AG09319 (cell line): ENCODE measurements at regions not wholly inside any gene's neighbourhood (a gene's known extent, or its start where the extent isn't known, plus 50 kb on each side); places are given as distances from the start of the nearest gene placed in this dataset.
"Not testable (repeated sequence)": the region's sequence is repeated elsewhere in the genome, so short reads cannot be mapped to it uniquely, and the experiment has no call there.

Experiments
- DNase-seq: peaks from one replicate; pipeline ENCODE4 v3.0.0-alpha.2; 2010; ENCODE audit warnings: low read depth; ENCODE audit errors: extremely low read depth
- TF ChIP-seq, protein P1 (sequence below): IDR thresholded peaks from 2 replicates; pipeline ENCODE4 v1.5.1; 2011; ENCODE audit warnings: low read depth, mild to moderate bottlenecking, inconsistent platforms, low read length, moderate library complexity

DNA sequence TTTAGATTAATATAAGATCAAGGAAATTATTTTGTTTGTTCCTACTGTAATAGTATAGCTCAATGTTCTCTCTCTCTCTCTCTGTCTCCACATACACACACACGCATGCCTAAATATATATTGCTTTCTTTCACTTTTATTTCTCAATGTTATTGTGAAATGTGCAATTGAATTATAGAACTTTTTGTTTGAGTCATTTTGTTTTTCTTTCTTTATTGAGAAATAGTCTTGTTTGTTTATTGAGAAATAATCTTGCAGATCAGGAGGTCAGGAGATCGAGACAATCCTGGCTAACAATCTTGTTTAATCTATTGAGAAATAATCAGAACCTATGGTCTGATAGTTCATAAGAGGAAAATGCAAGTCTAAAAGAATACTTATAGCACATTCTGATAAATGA, 1581.3 kb downstream of the EFNB2 start:
- TF ChIP-seq, protein P1, sequence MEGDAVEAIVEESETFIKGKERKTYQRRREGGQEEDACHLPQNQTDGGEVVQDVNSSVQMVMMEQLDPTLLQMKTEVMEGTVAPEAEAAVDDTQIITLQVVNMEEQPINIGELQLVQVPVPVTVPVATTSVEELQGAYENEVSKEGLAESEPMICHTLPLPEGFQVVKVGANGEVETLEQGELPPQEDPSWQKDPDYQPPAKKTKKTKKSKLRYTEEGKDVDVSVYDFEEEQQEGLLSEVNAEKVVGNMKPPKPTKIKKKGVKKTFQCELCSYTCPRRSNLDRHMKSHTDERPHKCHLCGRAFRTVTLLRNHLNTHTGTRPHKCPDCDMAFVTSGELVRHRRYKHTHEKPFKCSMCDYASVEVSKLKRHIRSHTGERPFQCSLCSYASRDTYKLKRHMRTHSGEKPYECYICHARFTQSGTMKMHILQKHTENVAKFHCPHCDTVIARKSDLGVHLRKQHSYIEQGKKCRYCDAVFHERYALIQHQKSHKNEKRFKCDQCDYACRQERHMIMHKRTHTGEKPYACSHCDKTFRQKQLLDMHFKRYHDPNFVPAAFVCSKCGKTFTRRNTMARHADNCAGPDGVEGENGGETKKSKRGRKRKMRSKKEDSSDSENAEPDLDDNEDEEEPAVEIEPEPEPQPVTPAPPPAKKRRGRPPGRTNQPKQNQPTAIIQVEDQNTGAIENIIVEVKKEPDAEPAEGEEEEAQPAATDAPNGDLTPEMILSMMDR = no peak

DNA sequence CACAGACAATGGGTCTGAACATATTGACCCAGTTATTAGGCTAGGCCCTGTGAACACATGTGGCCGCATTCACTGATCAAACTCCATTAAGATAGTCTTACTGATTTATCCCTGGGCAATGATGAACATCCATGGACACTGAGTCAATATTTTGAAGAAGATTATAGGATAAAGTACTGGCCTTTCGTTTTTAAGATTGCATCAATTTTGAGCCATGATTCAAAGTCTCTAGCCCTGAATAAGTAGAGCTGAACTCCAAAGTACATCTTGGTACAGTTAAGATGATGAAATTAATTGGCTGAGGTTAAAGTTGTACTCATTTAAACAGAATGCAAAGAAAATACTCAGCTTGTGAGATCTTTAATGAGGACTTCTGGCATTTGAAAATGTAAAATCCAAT, 1581.9 kb downstream of the EFNB2 start:
- DNase-seq = no peak
- TF ChIP-seq, protein P1 = no peak

More for the DNA sequence above, 1581.3 kb downstream of the EFNB2 start:
- DNase-seq = no peak

DNA sequence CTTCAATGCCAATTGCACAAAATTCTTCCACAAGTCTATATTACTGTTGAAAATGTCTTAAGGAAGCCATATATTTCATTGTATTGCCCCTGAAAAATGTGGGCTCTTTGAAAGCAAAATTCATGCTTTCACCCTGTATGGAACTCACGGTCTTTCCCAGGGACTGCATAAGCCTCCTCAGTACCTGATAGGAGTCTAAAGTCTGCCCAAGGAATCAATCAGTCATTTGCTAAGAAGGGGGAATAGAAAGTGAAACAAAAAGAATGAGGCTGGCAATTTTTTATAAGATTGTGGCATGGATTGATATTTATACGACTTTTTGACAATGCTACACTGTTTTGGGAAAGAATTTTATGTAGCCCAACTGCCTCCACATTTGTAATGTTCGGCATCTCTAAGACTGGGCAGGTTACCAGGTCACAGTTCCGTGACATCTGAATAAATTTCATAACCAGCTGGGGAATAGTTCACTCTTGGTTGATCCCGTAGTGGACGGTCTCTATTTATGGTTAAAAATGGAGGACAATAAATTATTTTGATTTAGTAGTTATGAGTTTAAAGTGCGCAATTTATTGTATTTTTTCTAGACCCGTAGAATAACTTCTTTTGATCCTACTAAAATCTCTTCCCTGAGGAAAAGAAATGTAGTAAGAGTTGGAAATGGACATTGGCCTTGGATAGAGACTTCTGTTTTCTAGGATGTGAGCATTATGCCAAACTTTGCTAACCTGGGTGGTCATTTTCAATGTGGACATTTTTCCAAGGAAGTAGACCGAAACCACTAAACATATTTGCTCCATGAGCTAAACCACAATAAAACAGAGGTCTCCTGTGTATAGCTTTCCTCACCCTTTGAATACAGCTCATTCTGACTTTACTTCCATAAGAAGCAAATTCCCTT, 1585.4 kb downstream of the EFNB2 start:
- TF ChIP-seq, protein P1 = no peak
- no peak for DNase-seq

DNA sequence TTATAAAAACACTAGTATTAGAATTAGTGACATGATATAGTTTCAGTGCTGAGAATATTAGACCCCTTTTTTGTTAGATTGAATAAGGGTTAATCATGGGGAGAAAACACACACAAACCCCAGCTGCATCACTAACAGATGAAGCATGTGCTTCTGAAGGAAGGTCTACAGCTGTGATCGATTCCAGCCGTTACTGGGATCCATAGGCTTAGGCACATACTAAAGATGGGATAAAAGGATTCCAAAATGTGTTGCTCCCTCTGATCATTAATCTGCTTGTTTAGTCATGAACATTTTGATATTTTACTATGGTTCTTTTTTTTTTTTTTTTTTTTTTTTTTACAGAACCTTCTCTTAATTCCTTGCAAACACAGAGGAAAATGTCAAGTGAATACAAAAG, 1591.3 kb downstream of the EFNB2 start:
- TF ChIP-seq, protein P1 = no peak

DNA sequence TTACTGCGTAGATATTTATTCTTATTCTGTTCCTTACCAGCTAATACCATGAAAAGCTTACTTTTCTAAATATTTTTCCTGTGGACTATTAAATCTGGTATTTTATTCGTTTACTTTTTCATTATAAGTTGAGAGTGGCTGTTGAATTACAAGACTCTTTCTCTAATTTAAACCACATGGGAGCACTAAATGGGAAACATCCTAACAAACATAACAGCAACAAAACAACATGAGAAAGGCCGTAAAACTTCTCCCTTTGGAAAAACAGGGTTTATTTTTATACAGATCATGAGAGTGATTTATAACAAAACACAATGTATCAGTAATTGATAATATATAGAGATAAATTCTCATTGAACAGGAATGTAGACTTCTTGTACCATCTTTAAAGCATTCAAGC, 1592.1 kb downstream of the EFNB2 start:
- no peak for DNase-seq
- TF ChIP-seq, protein P1 = no peak

More for the DNA sequence above, 1591.3 kb downstream of the EFNB2 start:
- no peak for DNase-seq

DNA sequence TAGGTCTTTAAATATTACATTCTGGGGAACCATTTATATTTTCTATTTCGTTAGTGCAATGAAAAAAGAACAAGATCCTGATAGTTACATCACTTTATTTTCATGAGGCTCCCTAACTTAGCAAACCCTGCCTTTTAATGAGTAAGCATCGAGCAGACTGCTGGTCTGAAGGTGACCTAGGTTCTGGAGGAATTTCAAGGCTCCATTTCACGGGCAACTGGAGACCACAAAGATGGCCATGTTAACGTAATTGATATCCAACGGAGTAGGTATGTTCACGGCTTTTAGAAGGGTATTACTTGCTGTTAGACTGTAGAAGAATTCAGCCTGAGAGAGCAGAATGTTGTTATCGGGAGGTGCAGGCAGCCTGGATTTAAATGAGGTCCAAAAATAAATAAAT, 1597.6 kb downstream of the EFNB2 start:
- TF ChIP-seq, protein P1 = no peak
- no peak for DNase-seq

DNA sequence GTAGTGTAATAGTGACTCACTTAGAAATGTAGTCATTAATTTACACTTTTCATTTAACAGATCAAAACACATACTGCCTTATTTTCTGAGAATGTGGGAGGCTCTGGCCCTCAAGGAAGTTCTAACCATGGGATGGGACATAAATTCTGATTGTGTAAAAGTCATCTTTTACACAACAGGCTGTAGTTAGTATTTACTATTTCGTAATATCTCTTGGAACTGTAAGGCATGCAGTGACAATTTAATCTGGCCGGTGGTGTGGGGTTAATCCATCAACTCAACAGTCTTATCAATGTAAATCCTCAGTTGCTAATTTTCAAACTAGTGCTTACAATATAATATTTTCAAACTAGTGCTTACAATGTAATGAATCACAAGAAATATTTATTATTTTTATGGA, 1599.2 kb downstream of the EFNB2 start:
- TF ChIP-seq, protein P1 = no peak
- DNase-seq = no peak

DNA sequence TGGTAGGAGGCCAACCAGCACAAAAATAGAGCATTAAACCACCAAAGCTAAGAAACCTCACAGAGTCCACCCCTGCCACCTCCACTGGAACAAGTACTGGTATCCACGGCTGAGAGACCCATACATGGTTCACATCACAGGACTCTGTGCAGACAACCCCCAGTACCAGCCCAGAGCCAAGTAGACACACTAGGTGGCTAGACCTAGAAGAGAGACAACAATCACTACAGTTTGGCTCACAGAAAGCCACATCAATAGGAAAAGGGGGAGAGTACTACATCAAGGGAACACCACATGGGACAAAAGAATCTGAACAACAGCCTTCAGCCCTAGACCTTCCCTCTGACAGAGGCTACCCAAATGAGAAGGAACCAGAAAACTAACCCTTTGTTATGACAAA, 1614.9 kb downstream of the EFNB2 start:
- DNase-seq = not testable (repeated sequence)
